A549 (cell line): ENCODE measurements at regions not wholly inside any gene's neighbourhood (a gene's known extent, or its start where the extent isn't known, plus 50 kb on each side); places are given as distances from the start of the nearest gene placed in this dataset.

Source experiments
- ATAC-seq, 2 experiments: fragments of 200-7000 bp in 1 of 2; fragments of >200 bp in 1 of 2; cut with Nextera tagmentation in 1 of 2; cut with Tn5 transposase in 1 of 2; 3 replicates each; pipeline versions ENCODE4 v1.8.0 to v1.9.1; 2018 to 2020; ENCODE audit warnings: mild to moderate bottlenecking in 1 of 2, moderate library complexity in 1 of 2
- CTCF ChIA-PET: fragments of 300-600 bp; sonication (Branson Sonifier 250); formaldehyde crosslinking; extraction: SDS; loops from one replicate; lab custom pipeline; 2021; ENCODE audit warnings: antibody characterized with exemption, inconsistent platforms; lab: Yijun Ruan, JAX
- POLR2A ChIA-PET: fragments of 350-600 bp; formaldehyde crosslinking; extraction: SDS; loops from one replicate; lab custom pipeline; 2021; ENCODE audit warnings: antibody characterized with exemption, inconsistent platforms; lab: Yijun Ruan, JAX
- DNase-seq, 2 experiments: peaks; one replicate each; pipeline versions ENCODE4 v3.0.0 to v3.0.0-alpha.2; 2011 to 2016; ENCODE audit warnings: low read depth in 1 of 2, low spot score in 1 of 2
- FAIRE-seq: peaks from 2 replicates; lab custom pipeline; 2011; peaks lifted over from hg19 to GRCh38; lab: Jason Lieb, UNC
- H3K27ac ChIP-seq, 2 experiments: fragments of >200 bp; sonication (Bioruptor Twin); formaldehyde crosslinking; 3 replicates each; pipeline ENCODE4 v1.5.1; 2016 to 2017
- H3K4me1 ChIP-seq: fragments of >200 bp; sonication (Bioruptor Twin); formaldehyde crosslinking; 3 replicates; pipeline ENCODE4 v1.6.1; 2016
- H3K4me2 ChIP-seq: fragments of >200 bp; sonication (Bioruptor Twin); formaldehyde crosslinking; 3 replicates; pipeline ENCODE4 v1.6.1; 2016
- H3K4me3 ChIP-seq: fragments of >200 bp; sonication (Bioruptor Twin); formaldehyde crosslinking; 3 replicates; pipeline ENCODE4 v1.5.1; 2016
- H3K9me3 ChIP-seq: fragments of >200 bp; sonication (Bioruptor Twin); formaldehyde crosslinking; 3 replicates; pipeline ENCODE4 v1.6.1; 2016
- ATOH8 ChIP-seq: fragments of 250-450 bp; sonication (Bioruptor Pico); IDR thresholded peaks from 2 replicates; pipeline ENCODE4 v1.5.0; 2020; ENCODE audit warnings: low read depth, mild to moderate bottlenecking, moderate library complexity
- BCL3 ChIP-seq: fragments of >200 bp; sonication (Bioruptor Twin); formaldehyde crosslinking; IDR thresholded peaks from 3 replicates; pipeline ENCODE4 v1.6.1; 2016
- CBX2 ChIP-seq: fragments of 200-600 bp; sonication (generic); IDR thresholded peaks from 2 replicates; pipeline ENCODE4 v1.6.1; 2016; ENCODE audit warnings: low read depth, mild to moderate bottlenecking, borderline replicate concordance
- CBX8 ChIP-seq: fragments of 200-600 bp; sonication (generic); IDR thresholded peaks from 2 replicates; pipeline ENCODE4 v1.6.1; 2016
- E2F6 ChIP-seq: IDR thresholded peaks from 2 replicates; pipeline ENCODE4 v1.6.1; 2012; ENCODE audit warnings: low read depth, borderline replicate concordance
- EHMT2 ChIP-seq: fragments of 200-600 bp; sonication (generic); IDR thresholded peaks from 2 replicates; pipeline ENCODE4 v1.6.1; 2016; ENCODE audit warnings: antibody characterized with exemption, low read depth, mild to moderate bottlenecking, moderate library complexity
- ELK1 ChIP-seq: fragments of 150-350 bp; IDR thresholded peaks from 2 replicates; pipeline ENCODE4 v1.6.1; 2014; ENCODE audit warnings: low read depth, mild to moderate bottlenecking, low read length
- ESRRA ChIP-seq: fragments of 150-350 bp; IDR thresholded peaks from 2 replicates; pipeline ENCODE4 v1.6.1; 2014; ENCODE audit warnings: mild to moderate bottlenecking, low read length, borderline replicate concordance
- HMGXB4 ChIP-seq: fragments of 250-450 bp; sonication (Bioruptor Pico); IDR thresholded peaks from 2 replicates; pipeline ENCODE4 v1.5.0; 2021; ENCODE audit warnings: mild to moderate bottlenecking, moderate library complexity, borderline replicate concordance
- HOXA7 ChIP-seq: fragments of 250-450 bp; sonication (Bioruptor Pico); IDR thresholded peaks from 2 replicates; pipeline ENCODE4 v1.5.0; 2020; ENCODE audit warnings: mild to moderate bottlenecking, moderate library complexity
- HOXB5 ChIP-seq: fragments of 250-450 bp; sonication (Bioruptor Pico); IDR thresholded peaks from 2 replicates; pipeline ENCODE4 v1.5.0; 2020; ENCODE audit warnings: mild to moderate bottlenecking, moderate library complexity
- KDM1A ChIP-seq: fragments of 200-600 bp; sonication (generic); IDR thresholded peaks from 2 replicates; pipeline ENCODE4 v1.6.1; 2016; ENCODE audit warnings: low read depth, mild to moderate bottlenecking
- KDM5A ChIP-seq: fragments of 200-600 bp; sonication (generic); IDR thresholded peaks from 2 replicates; pipeline ENCODE4 v1.6.1; 2016; ENCODE audit warnings: antibody characterized with exemption, mild to moderate bottlenecking
- MAZ ChIP-seq: fragments of 150-350 bp; IDR thresholded peaks from 2 replicates; pipeline ENCODE4 v1.6.1; 2014; ENCODE audit warnings: antibody characterized with exemption, low read depth, low read length, borderline replicate concordance
- NFE2L2 ChIP-seq: fragments of 150-350 bp; conservative IDR thresholded peaks from 2 replicates; pipeline ENCODE4 v1.6.1; 2014; ENCODE audit warnings: low read length
- PBX3 ChIP-seq: IDR thresholded peaks from 2 replicates; pipeline ENCODE4 v1.6.1; 2012
- PHF8 ChIP-seq: fragments of 200-600 bp; sonication (generic); IDR thresholded peaks from 2 replicates; pipeline ENCODE4 v1.6.1; 2016; ENCODE audit warnings: low read depth, mild to moderate bottlenecking, antibody characterized with exemption, moderate library complexity, borderline replicate concordance
- POLR2AphosphoS2 ChIP-seq: conservative IDR thresholded peaks from 2 replicates; pipeline ENCODE4 v1.6.1; 2012; ENCODE audit warnings: low read length, improper control_type of control experiment, inconsistent platforms
- RCOR1 ChIP-seq: fragments of 150-350 bp; IDR thresholded peaks from 2 replicates; pipeline ENCODE4 v1.6.1; 2014; ENCODE audit warnings: antibody characterized with exemption, low read length, low read depth
- TFCP2L1 ChIP-seq: fragments of 250-450 bp; sonication (Bioruptor Pico); IDR thresholded peaks from 2 replicates; pipeline ENCODE4 v1.5.0; 2021; ENCODE audit warnings: mild to moderate bottlenecking
- TP53 ChIP-seq: fragments of 250-450 bp; sonication (Bioruptor Pico); IDR thresholded peaks from 2 replicates; pipeline ENCODE4 v1.5.0; 2021; ENCODE audit warnings: mild to moderate bottlenecking, moderate library complexity
- ZC3H11A ChIP-seq: fragments of 450-650 bp; IDR thresholded peaks from 2 replicates; pipeline ENCODE4 v1.6.1; 2014; ENCODE audit warnings: antibody characterized with exemption, mild to moderate bottlenecking
- ZNF302 ChIP-seq: fragments of 250-450 bp; sonication (Bioruptor Pico); IDR thresholded peaks from 2 replicates; pipeline ENCODE4 v1.9.0; 2021; ENCODE audit warnings: inconsistent platforms, mild to moderate bottlenecking, moderate library complexity
- ZSCAN20 ChIP-seq: fragments of 250-450 bp; sonication (Bioruptor Pico); IDR thresholded peaks from 2 replicates; pipeline ENCODE4 v1.8.0; 2022; ENCODE audit warnings: mild to moderate bottlenecking, moderate library complexity
- WGBS: methylation state at CpG from one replicate; pipeline ENCODE4 v1.1.6; 2017; ENCODE audit errors: missing lambda C conversion rate; 5-methylcytosine and 5-hydroxymethylcytosine counted together

GRCh38 chr9:80326105-80326504 lies 754.3 kb downstream of the TLE4 start:
- no peak overlapping the region for H3K4me2 ChIP-seq
- no peak for DNase-seq
- no peak for ATAC-seq
- 33% methylated on average over 3 of the region's 3 CpGs for WGBS
- H3K27ac ChIP-seq, result no peak overlapping the region
- ChIA-PET CTCF (no interaction called here), POLR2A (no interaction called here)
- no peak for FAIRE-seq
- H3K4me1 ChIP-seq, result no peaks in the 10 kb centered on the region
- TF ChIP-seq KDM1A (no peak), HOXA7 (CRISPR knock-in tag) (no peak), BCL3 (no peak), CBX8 (no peak), CBX2 (no peak)
- no peaks in the 10 kb centered on the region; the same call in 2 of the 3 replicates for H3K9me3 ChIP-seq
- H3K4me3 ChIP-seq, result no peak overlapping the region

- Histone ChIP-seq H3K4me1 (no peaks in the 10 kb centered on the region), H3K9me3 (no peaks in the 10 kb centered on the region), H3K4me2 (no peak overlapping the region), H3K4me3 (no peak overlapping the region), H3K27ac (no peak overlapping the region)
- FAIRE-seq, result no peak
- TF ChIP-seq PHF8, result no peak
- TF ChIP-seq CBX8, result no peak
- no peak for TF ChIP-seq MAZ
- TF ChIP-seq E2F6, result no peak
- no peak for TF ChIP-seq ZC3H11A
- TF ChIP-seq CBX2, result no peak
- TF ChIP-seq POLR2AphosphoS2, result no peak
- no peak for TF ChIP-seq ZNF302 (CRISPR knock-in tag)
- TF ChIP-seq HOXB5 (CRISPR knock-in tag), result no peak
- no peak for TF ChIP-seq HMGXB4
- no peak for TF ChIP-seq TP53
- no peak for TF ChIP-seq PBX3
- TF ChIP-seq ZSCAN20 (CRISPR knock-in tag), result no peak
- no peak for TF ChIP-seq NFE2L2
- ATAC-seq, result no peak
- WGBS, result 37% methylated on average over 3 of the region's 3 CpGs
- no peak for DNase-seq
- POLR2A ChIA-PET, result no interaction called here
- CTCF ChIA-PET, result no interaction called here
These were observed 749.2 kb downstream of the TLE4 start for GRCh38 chr9:80320916-80321315.

GRCh38 chr9:80320480-80320879 lies 748.7 kb downstream of the TLE4 start:
- WGBS, result 27% methylated on average over 4 of the region's 4 CpGs
- no peak overlapping the region for H3K27ac ChIP-seq
- H3K4me2 ChIP-seq, result no peak overlapping the region
- H3K4me1 ChIP-seq, result no peaks in the 10 kb centered on the region
- no peak overlapping the region for H3K4me3 ChIP-seq
- ATAC-seq, result no peak
- no peak for DNase-seq
- FAIRE-seq, result no peak
- CTCF ChIA-PET, result no interaction called here
- H3K9me3 ChIP-seq, result no peaks in the 10 kb centered on the region
- POLR2A ChIA-PET, result no interaction called here
- TF ChIP-seq CBX8, result no peak
- no peak for TF ChIP-seq E2F6
- no peak for TF ChIP-seq EHMT2
- no peak for TF ChIP-seq RCOR1
- TF ChIP-seq ZC3H11A, result no peak
- no peak for TF ChIP-seq ESRRA
- TF ChIP-seq ATOH8 (CRISPR knock-in tag), result no peak
- TF ChIP-seq KDM5A, result no peak
- TF ChIP-seq BCL3, result no peak
- no peak for TF ChIP-seq ELK1
- TF ChIP-seq TFCP2L1 (CRISPR knock-in tag), result no peak
